HG03439 (cell line): ENCODE measurements at regions not wholly inside any gene's neighbourhood (a gene's known extent, or its start where the extent isn't known, plus 50 kb on each side); places are given as distances from the start of the nearest gene placed in this dataset.

ENCODE experiments used
- ATAC-seq: cut with Tn5 transposase; IDR thresholded peaks from one replicate; pipeline ENCODE4 v1.9.1; 2021; ENCODE audit warnings: mild to moderate bottlenecking, moderate library complexity; ENCODE audit not compliant: unreplicated experiment

GRCh38 chr19:32186542-32187330 lies 158.7 kb upstream of the ZNF507 start:
- ATAC-seq, result no peak

GRCh38 chr19:32188921-32189320 lies 156.5 kb upstream of the ZNF507 start:
- no peak for ATAC-seq

- no peak for ATAC-seq
Observed at GRCh38 chr19:32189956-32190706, 155.3 kb upstream of the ZNF507 start.

- ATAC-seq, result no peak
Observed at GRCh38 chr19:32191921-32192320, 153.5 kb upstream of the ZNF507 start.

GRCh38 chr19:32195706-32196610 lies 149.5 kb upstream of the ZNF507 start:
- ATAC-seq, result no peak

- no peak for ATAC-seq
Observed at GRCh38 chr19:32196690-32197420, 148.6 kb upstream of the ZNF507 start.

- ATAC-seq, result no peak
Observed at GRCh38 chr19:32197896-32198882, 147.2 kb upstream of the ZNF507 start.

- ATAC-seq, result no peak
Observed at GRCh38 chr19:32199501-32200040, 145.8 kb upstream of the ZNF507 start.

GRCh38 chr19:32200312-32201038 lies 144.9 kb upstream of the ZNF507 start:
- no peak for ATAC-seq

- no peak for ATAC-seq
Observed at GRCh38 chr19:32201211-32201610, 144.2 kb upstream of the ZNF507 start.

GRCh38 chr19:32201636-32202051 lies 143.8 kb upstream of the ZNF507 start:
- ATAC-seq, result no peak

- no peak for ATAC-seq
Observed at GRCh38 chr19:32202244-32202643, 143.2 kb upstream of the ZNF507 start.

GRCh38 chr19:32203161-32203560 lies 142.2 kb upstream of the ZNF507 start:
- no peak for ATAC-seq

GRCh38 chr19:32206065-32206464 lies 139.3 kb upstream of the ZNF507 start:
- no peak for ATAC-seq

GRCh38 chr19:32208060-32208459 lies 137.3 kb upstream of the ZNF507 start:
- ATAC-seq, result no peak

GRCh38 chr19:32219392-32219791 lies 126.0 kb upstream of the ZNF507 start:
- ATAC-seq, result no peak

- ATAC-seq, result no peak
Observed at GRCh38 chr19:32219881-32220472, 125.4 kb upstream of the ZNF507 start.

- no peak for ATAC-seq
Observed at GRCh38 chr19:32220951-32221350, 124.5 kb upstream of the ZNF507 start.
